GM18867 (cell line): ENCODE measurements at regions not wholly inside any gene's neighbourhood (a gene's known extent, or its start where the extent isn't known, plus 50 kb on each side); places are given as distances from the start of the nearest gene placed in this dataset.
"Not testable (repeated sequence)": the region's sequence is repeated elsewhere in the genome, so short reads cannot be mapped to it uniquely, and the experiment has no call there.

Experiments used
- ATAC-seq: cut with Tn5 transposase; IDR thresholded peaks from one replicate; pipeline ENCODE4 v1.9.1; 2021; ENCODE audit warnings: mild to moderate bottlenecking, moderate library complexity; ENCODE audit not compliant: unreplicated experiment

DNA sequence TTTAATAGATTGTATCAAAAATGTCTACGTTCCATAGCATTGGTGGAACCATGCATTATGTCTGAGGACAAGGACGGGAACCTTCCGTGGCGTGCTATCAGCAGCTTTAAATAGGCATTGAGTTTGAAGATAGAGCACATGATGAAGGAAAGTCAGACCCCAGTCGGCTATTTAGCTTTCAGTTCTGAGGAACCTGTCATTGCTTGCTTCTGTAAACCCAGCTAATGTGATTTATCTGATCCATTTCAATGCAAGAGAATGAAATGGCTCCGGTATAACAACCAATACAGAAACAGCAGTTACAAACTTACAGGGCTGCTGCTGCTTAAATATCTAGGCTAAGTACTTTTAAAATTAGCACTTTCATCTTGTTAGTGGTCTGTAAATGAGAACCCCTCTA lies 503.3 kb downstream of the RNF144A start:
- ATAC-seq = no peak

DNA sequence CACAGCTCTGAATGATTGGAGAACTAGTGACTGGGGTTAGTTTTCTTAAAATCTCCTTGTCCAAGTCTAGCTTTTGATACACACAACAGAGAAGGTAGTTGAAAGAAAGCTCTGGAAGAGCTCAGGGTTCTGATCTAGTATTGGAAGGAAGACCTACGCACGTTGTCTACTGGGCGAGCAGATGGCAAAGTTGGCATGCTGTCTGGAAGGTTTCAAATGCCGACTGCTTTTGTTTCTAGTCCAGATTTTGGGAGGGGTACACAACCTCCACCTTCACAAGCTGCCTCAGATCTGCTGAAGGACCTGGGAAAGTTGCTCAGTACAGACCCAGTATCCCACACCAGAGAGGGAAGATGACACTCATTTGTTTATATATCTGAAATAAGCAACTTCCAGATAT lies 507.3 kb downstream of the RNF144A start:
- no peak for ATAC-seq

DNA sequence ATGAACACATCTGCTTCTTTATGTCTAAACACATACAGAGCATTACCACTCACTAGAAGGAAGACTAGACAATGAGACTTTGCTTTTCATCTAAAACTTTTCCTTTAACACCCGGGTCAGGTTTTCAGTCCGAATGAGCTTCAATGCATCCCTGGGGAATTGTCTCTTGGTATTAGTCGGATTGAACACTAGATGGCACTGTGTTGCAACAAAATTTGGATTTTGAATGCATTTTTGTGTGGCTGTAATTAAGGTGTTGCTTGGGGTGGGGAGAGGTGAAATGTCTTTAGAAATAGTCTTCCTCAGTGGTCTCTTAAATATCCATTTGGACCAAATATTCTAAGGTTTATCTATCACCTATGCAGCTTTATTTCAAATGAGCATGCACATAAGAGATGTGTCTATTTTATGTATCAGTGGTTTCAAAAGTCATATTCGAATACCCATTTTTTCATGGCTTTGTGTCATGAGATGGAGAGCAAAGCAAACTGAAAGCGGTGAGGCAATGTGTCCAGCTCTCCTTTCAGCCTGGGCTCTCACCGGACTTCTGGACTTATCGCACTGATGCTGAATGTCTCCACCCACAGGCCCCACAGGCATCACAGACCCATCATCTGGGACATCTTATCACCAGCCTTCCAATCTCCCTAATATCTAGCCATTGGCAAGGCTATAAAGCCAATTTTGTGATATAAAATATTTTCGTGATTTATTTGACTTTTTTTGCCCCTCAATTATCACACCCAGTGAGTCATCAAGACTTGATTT lies 510.3 kb downstream of the RNF144A start:
- no peak for ATAC-seq

- no peak for ATAC-seq
These were observed 511.4 kb downstream of the RNF144A start for GRCh38 chr2:7428454-7429204.

DNA sequence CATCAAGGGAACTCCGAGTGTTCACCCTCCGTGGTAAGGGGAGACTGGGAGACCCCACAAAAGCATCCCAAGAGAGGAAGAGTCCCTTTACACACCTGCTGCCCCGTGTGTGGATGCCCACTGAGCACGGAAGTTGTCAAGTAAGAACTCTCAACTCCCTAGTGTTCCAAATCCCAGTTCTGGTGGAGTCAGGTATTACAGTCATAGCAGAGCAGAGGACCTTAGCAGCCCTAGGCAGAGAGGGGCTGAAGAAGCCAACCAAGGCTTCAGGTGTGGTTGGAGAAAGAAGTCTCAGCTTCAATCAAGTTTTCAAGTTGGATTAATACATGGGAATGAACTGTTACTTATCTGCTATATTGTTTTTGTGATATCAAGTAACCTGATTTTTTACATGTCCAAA lies 512.5 kb downstream of the RNF144A start:
- no peak for ATAC-seq

GRCh38 chr2:7430421-7430868 lies 513.2 kb downstream of the RNF144A start:
- peak; percentile 11 for ATAC-seq

- peak; percentile 61 for ATAC-seq
These were observed 513.8 kb downstream of the RNF144A start for GRCh38 chr2:7430869-7431641.

DNA sequence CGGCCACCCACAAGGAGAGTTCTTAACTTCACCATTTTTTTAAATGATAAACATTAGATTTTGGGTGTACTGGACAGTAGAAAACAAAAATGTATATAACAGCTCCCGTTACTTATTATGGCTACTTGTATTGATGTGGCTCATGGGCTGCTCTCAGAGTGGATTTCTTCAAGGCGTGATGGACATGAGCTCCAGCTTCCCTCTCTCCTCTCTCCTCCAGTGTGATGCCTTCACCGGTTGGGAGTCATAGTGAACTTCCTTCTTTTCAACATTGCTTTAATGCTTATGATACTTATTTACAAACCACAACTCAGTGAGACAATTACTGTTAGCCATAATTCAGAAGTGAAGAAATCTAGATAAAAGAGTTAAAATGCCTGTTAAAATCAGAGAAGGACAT lies 515.2 kb downstream of the RNF144A start:
- ATAC-seq = no peak

- ATAC-seq = no peak
These were observed 519.1 kb downstream of the RNF144A start for GRCh38 chr2:7436096-7436906.

DNA sequence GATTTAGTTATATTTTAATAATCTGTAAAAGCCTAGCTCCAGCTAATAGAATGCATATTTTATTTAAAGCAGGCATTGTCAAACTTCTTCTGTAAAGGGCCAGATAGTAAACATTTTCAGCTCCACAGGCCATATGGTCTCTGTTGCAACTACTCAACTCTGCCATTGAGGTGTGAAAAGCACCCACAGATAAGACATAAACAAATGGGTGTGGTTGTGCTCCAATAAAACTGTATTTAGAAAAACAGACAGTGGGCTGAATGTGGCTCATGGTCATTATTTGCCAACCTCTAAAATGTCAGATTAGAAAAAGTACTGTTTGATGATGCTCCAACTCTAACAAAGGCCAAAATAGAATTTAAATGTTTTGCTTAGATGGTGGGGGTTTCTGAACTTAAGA lies 519.9 kb downstream of the RNF144A start:
- ATAC-seq = no peak

- ATAC-seq = peak; percentile 59
These were observed 520.8 kb downstream of the RNF144A start for GRCh38 chr2:7437716-7438632.

- no peak for ATAC-seq
These were observed 521.6 kb downstream of the RNF144A start for GRCh38 chr2:7438855-7439254.

- ATAC-seq = no peak
These were observed 523.8 kb downstream of the RNF144A start for GRCh38 chr2:7440977-7441376.

- not testable (repeated sequence) for ATAC-seq
These were observed 524.6 kb downstream of the RNF144A start for GRCh38 chr2:7441841-7442240.

GRCh38 chr2:7444626-7445025 lies 527.4 kb downstream of the RNF144A start:
- ATAC-seq = no peak

GRCh38 chr2:7448578-7449264 lies 531.5 kb downstream of the RNF144A start:
- ATAC-seq = no peak

DNA sequence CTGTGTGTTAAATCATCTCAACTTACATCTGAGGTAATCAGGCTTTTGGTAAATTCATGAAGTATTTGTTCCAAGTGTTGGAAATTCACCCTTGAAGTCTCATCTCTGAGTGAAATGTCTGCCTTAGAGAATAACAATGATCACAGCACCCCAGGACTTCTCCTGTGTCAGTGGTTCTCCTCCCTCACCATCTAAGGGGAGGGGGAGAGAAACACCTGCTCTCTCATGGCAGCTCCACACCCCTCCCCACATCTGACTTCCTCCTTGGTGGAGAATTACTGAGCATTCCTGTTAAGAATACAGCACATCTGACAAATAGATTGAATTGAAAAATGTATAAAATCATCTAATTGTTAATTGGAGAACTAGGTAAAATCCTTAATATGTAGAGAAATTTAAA lies 532.1 kb downstream of the RNF144A start:
- no peak for ATAC-seq

DNA sequence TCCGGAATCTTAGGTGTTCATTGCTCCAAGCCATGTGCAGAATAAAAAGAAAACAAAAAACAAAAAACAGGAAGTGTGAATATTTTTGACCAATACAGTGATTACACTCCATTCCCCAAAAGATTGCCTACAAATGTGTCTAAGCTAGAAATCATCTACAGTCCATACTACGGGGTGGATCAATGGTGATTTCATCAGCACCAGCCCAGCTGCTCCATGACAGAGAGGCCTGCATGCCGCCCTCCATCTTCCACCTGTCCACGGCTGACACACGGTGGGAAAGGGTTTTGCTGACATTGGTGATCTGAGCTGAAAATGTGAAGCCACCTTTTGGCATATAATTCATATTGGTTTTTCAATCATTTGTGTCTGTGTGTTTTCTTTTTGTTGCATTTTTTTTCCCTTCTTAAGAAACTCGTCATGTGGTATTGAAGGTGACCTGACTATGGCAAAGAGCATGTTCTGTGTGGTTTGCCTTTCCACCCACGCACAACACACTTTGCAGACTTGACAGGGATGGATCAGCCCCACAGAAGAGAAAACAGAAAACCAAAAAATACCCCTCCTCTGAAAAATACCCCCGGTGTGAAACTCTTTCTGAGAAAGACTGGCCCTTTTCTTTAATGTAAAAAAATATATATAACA lies 533.1 kb downstream of the RNF144A start:
- ATAC-seq = peak; percentile 46

DNA sequence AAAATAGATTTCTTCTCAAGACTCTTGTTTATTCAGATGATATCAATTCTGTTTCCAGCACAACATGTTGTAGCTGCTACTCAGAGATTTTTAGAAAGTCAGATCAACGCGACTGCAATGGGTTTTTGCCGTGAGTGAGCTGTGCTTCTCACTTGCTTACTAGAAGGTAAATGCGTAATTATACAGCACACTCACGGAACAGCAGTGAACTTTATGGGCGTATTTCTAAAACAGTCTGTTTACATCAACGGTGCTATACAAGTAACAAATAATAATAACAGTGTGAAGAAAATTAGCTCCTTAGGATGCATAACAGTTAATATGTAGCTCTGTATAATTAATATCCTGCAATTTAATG lies 533.6 kb downstream of the RNF144A start:
- ATAC-seq = no peak
